OCI-LY7 (cell line): ENCODE measurements at regions not wholly inside any gene's neighbourhood (a gene's known extent, or its start where the extent isn't known, plus 50 kb on each side); places are given as distances from the start of the nearest gene placed in this dataset.

Experiments
- BruUV-seq: library from RNA; stranded (reverse); fragments of 400-500 nt; replicated peaks from 2 replicates; lab custom pipeline; 2021; lab: Mats Ljungman, UMichigan
- CTCF ChIA-PET: fragments of 300-600 bp; sonication (Branson Sonifier 250); formaldehyde crosslinking; loops from one replicate; lab custom pipeline; 2022; ENCODE audit warnings: antibody characterized with exemption; ENCODE audit not compliant: unreplicated experiment; lab: Charles Lee
- POLR2A ChIA-PET: fragments of 300-600 bp; sonication (Branson Sonifier 250); formaldehyde crosslinking; loops from one replicate; lab custom pipeline; 2022; ENCODE audit warnings: antibody characterized with exemption; lab: Charles Lee
- DNase-seq: peaks from one replicate; pipeline ENCODE4 v3.0.0-alpha.2; 2015; ENCODE audit warnings: low spot score
- H2AFZ ChIP-seq: fragments of 200-600 bp; sonication (generic), shearing (Covaris generic); 2 replicates; pipeline ENCODE4 v1.6.1; 2014; ENCODE audit warnings: mild to moderate bottlenecking, antibody characterized with exemption, low read length, moderate library complexity
- H3K27ac ChIP-seq: fragments of 200-600 bp; sonication (generic); 2 replicates; pipeline ENCODE4 v1.5.1; 2014; ENCODE audit warnings: mixed run types, low read depth, mild to moderate bottlenecking, moderate library complexity, low read length, inconsistent platforms; ENCODE audit not compliant: poor library complexity, severe bottlenecking
- H3K36me3 ChIP-seq: fragments of 200-600 bp; sonication (generic); 2 replicates; pipeline ENCODE4 v1.6.1; 2014; ENCODE audit warnings: mild to moderate bottlenecking, antibody characterized with exemption, low read length, moderate library complexity, mixed read lengths; ENCODE audit not compliant: insufficient read depth
- H3K4me1 ChIP-seq: fragments of 200-600 bp; sonication (generic); 2 replicates; pipeline ENCODE4 v1.5.1; 2014; ENCODE audit warnings: mild to moderate bottlenecking, low read length; ENCODE audit not compliant: insufficient read depth, poor library complexity, severe bottlenecking
- H3K4me2 ChIP-seq: fragments of 200-600 bp; sonication (generic); 2 replicates; pipeline ENCODE4 v1.6.1; 2014; ENCODE audit warnings: mild to moderate bottlenecking, low read length
- H3K4me3 ChIP-seq: fragments of 200-600 bp; sonication (generic); 2 replicates; pipeline ENCODE4 v1.5.1; 2014; ENCODE audit warnings: mild to moderate bottlenecking, low read depth, low read length; ENCODE audit not compliant: poor library complexity, severe bottlenecking
- H3K79me2 ChIP-seq: fragments of 200-600 bp; sonication (generic); 2 replicates; pipeline ENCODE4 v1.6.1; 2016; ENCODE audit warnings: low read depth, mild to moderate bottlenecking, low read length, moderate library complexity, mixed read lengths; ENCODE audit not compliant: insufficient read depth
- H3K9me2 ChIP-seq: fragments of 200-600 bp; sonication (generic); 2 replicates; pipeline ENCODE4 v1.6.1; 2016; ENCODE audit warnings: mild to moderate bottlenecking, low read length, mixed read lengths; ENCODE audit not compliant: insufficient read depth
- H3K9me3 ChIP-seq: fragments of 200-600 bp; sonication (generic); 2 replicates; pipeline ENCODE4 v1.6.1; 2014; ENCODE audit warnings: mild to moderate bottlenecking, mixed run types, low read length, mixed read lengths
- H4K20me1 ChIP-seq: fragments of 200-600 bp; sonication (generic); 2 replicates; pipeline ENCODE4 v1.6.1; 2014; ENCODE audit warnings: mild to moderate bottlenecking, antibody characterized with exemption, low read length, moderate library complexity, mixed read lengths; ENCODE audit not compliant: insufficient read depth
- CTCF ChIP-seq: fragments of 200-600 bp; sonication (generic); conservative IDR thresholded peaks from 2 replicates; pipeline ENCODE4 v1.5.1; 2014; ENCODE audit warnings: mild to moderate bottlenecking, antibody characterized with exemption, low read length, moderate library complexity, mixed read lengths
- EZH2phosphoT487 ChIP-seq: fragments of 200-600 bp; sonication (generic); IDR thresholded peaks from 2 replicates; pipeline ENCODE4 v1.6.1; 2018; ENCODE audit warnings: low read depth, borderline replicate concordance, mild to moderate bottlenecking, mixed run types, antibody characterized with exemption, low read length, moderate library complexity, mixed read lengths
- intact Hi-C: fragments of 100-400 bp; cut with micrococcal nuclease; formaldehyde crosslinking; loops from one replicate; pipeline ENCODE4 v1.10.0; 2022; ENCODE audit not compliant: unreplicated experiment

- DNase-seq, result no peak
- CTCF ChIA-PET, result no interaction called here
- no TSS peak for BruUV-seq
Observed at GRCh38 chr1:184854036-184854435, 99.4 kb upstream of the EDEM3 start.

GRCh38 chr1:184851822-184852746 lies 97.4 kb upstream of the EDEM3 start:
- Histone ChIP-seq H2AFZ (no peak overlapping the region), H3K4me2 (no peak overlapping the region), H3K4me1 (no peaks in the 10 kb centered on the region), H3K4me3 (no peak overlapping the region), H3K79me2 (no peaks in the 10 kb centered on the region), H4K20me1 (no peaks in the 10 kb centered on the region), H3K27ac (no peak overlapping the region), H3K36me3 (no peaks in the 10 kb centered on the region), H3K9me3 (no peaks in the 10 kb centered on the region), H3K9me2 (no peaks in the 10 kb centered on the region)
- DNase-seq, result no peak
- ChIA-PET POLR2A (no interaction called here), CTCF (no interaction called here)
- intact Hi-C loops, result no loop called here
- BruUV-seq, result no TSS peak
- TF ChIP-seq CTCF (no peak), EZH2phosphoT487 (no peak)

More at GRCh38 chr1:184854036-184854435, 99.4 kb upstream of the EDEM3 start:
- Histone ChIP-seq H3K9me2 (no peaks in the 10 kb centered on the region), H3K9me3 (no peaks in the 10 kb centered on the region), H3K36me3 (no peaks in the 10 kb centered on the region), H2AFZ (no peak overlapping the region), H3K4me2 (no peak overlapping the region), H3K4me1 (no peaks in the 10 kb centered on the region), H4K20me1 (no peaks in the 10 kb centered on the region), H3K27ac (no peak overlapping the region), H3K4me3 (no peak overlapping the region), H3K79me2 (no peaks in the 10 kb centered on the region)
- intact Hi-C loops, result no loop called here
- POLR2A ChIA-PET, result no interaction called here
- TF ChIP-seq EZH2phosphoT487, result no peak

- no peak overlapping the region for H3K27ac ChIP-seq
- CTCF ChIA-PET, result no interaction called here
- no TSS peak for BruUV-seq
- H3K4me2 ChIP-seq, result no peak overlapping the region
- DNase-seq, result no peak
- intact Hi-C loops, result no loop called here
- no peaks in the 10 kb centered on the region for H3K4me1 ChIP-seq
- H3K9me3 ChIP-seq, result no peaks in the 10 kb centered on the region
- no peak for TF ChIP-seq CTCF
- TF ChIP-seq EZH2phosphoT487, result no peak
- no peaks in the 10 kb centered on the region for H3K79me2 ChIP-seq
- H3K4me3 ChIP-seq, result no peak overlapping the region
- H3K36me3 ChIP-seq, result no peaks in the 10 kb centered on the region
- no peak overlapping the region for H2AFZ ChIP-seq
- no peaks in the 10 kb centered on the region for H3K9me2 ChIP-seq
- no peaks in the 10 kb centered on the region for H4K20me1 ChIP-seq
- POLR2A ChIA-PET, result no interaction called here
Observed at GRCh38 chr1:184843732-184844495, 89.3 kb upstream of the EDEM3 start.
